NCI-H146 treated with DMSO at 0.1 percent for 48 hours (cell line): ENCODE measurements at regions not wholly inside any gene's neighbourhood (a gene's known extent, or its start where the extent isn't known, plus 50 kb on each side); places are given as distances from the start of the nearest gene placed in this dataset.

Source experiments
- DNase-seq: peaks from one replicate; lab custom pipeline; 2025; ENCODE audit not compliant: unreplicated experiment; lab: John Stamatoyannopoulos, UW

DNA sequence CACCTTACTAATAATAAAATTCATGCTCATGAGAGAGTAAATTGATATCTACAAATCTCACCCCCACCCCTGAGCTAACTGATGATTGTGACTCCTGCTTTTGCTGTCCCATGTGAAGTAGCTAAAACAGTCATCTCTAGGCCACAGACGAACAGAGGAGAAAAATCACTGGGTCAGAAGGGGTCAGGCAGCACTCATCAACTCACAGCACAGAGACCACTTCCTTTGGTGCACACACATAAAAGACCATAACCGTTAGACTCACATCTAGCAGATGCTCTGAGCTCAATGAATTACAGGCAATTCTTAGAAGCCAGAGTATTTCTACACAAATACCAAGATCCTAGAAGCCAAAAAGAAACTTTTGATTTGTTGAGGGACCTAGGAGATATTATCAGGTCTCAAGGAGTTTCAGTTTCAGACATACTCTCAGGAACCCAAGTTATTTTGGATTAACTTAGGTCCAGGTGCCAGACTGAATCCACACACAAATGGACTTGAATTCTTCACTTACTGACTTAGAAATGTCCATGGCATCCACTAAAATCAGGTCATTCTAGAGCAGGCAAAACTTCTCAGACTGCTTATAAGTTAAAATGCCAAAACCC is 65.0 kb upstream of the TES start:
- no peak for DNase-seq

DNA sequence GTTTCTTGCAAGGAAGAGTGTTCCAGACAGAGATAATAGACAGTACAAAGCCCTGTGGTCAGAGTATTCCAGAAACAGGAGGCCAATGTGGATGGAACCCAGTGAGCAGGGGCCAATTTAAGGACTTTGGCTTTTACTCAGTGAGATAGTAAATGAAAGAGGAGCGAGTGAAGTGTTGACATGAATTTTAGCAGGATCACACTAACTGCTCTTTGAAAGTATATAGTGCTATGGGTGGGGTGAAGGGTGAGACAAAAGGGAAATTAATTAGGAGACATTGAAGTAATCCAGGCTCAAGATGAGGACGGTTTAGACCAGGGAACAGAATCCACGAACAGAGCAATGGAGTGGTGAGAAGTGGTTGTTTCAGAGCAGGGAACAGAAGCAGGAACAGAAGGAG is 62.2 kb upstream of the TES start:
- DNase-seq, result no peak

DNA sequence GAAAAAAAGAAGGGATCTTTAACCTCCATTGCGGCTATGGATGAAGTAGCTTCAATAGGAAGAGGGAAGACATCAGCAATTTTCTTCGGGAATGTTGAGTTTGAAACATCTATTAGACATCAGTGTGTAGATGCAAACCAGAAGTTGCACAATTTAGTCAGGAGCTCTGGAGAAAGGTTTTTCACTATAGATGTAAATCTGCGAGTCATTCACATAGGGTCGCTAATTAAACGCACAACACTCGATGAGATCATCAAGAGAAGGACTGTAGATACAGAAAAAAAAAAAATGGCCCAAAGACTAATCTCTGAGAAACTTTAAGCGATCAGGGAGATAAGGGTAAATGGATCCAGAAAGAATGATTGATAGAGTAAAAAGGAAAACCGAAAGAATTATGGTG is 61.7 kb upstream of the TES start:
- DNase-seq, result no peak

DNA sequence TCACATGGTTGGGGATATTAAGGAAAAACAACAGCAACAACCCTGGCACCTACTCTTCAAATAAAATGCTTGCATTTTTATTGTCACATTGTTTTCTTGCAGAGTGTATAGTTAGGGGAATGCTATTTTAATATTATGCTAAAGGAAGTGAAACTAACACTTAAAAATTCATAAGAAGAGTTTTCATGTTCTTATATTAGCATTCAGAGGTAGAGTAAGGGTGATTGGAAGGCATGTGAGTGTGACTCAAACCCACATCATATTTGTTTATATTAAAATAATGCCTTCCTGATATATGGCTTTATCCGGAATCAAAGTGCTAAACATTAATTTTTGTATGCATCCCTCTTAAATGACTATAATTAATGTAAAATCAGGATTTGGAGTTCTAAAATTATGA is 59.8 kb upstream of the TES start:
- no peak for DNase-seq

DNA sequence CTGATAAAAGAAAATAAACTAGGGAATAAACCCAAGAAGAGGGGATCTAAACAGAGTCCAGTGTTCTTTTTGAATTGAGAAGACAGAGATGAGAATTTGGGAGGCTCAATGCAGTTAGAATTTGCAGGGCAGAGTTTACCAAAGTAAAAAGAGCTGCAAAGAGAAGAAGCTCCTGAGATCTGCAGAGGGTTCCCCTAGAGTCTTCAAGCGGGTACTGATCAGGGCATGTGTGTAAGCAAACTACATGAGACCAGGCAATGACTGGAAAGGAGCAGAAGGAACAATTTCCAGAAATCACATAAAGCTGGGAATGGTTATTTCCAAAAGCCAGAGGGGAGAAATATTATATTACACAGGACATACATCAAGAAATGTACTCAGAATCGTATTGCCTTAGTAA is 58.1 kb upstream of the TES start:
- DNase-seq, result no peak

DNA sequence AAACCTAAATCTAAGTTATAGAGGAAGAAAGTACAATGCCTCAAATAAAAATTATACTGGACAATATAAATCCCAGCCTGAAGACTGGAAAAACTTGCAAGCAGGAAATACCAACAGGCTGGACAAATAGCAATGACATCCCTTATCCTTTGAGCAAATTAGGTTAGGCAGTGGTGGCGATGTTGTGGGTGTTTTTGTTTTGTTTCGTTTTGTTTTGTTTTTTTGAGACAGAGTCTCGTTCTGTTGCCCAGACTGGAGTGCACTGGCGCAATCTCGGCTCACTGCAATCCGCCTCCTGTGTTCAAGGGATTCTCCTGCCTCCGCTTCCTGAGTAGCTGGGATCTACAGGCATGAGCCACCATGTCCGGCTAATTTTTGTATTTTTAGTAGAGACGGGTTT is 57.3 kb upstream of the TES start:
- no peak for DNase-seq

DNA sequence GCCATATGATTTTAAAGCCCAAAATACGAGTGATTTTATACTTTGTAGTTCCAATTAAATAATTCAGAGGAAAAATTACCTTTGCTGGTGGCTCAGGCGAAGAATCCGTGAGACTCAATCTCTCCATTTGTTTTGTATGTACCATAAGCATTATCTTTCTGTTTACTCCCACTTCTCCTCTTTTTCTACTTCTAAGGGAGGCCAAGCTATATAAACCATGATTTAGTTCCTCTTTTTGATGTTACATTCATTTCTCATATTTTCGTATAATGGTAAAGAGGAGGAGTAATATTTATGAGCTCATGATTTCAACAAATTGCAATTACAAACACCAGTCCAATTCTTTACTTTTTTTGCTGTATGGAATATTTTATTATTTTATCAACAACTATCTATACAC is 50.6 kb upstream of the TES start:
- no peak for DNase-seq
